OCI-LY3 (cell line): ENCODE measurements at regions not wholly inside any gene's neighbourhood (a gene's known extent, or its start where the extent isn't known, plus 50 kb on each side); places are given as distances from the start of the nearest gene placed in this dataset.

ENCODE experiments used
- CTCF ChIP-seq: fragments of 200-600, 300-600 bp; sonication (generic); IDR thresholded peaks from 2 replicates; pipeline ENCODE4 v1.5.1; 2014; ENCODE audit warnings: antibody characterized with exemption, low read length, low read depth
- EZH2phosphoT487 ChIP-seq: fragments of 200-600 bp; shearing (Covaris generic); IDR thresholded peaks from 2 replicates; pipeline ENCODE4 v1.6.1; 2018; ENCODE audit warnings: antibody characterized with exemption, mixed run types, low read depth

GRCh38 chr1:182175361-182175931 is 113.9 kb upstream of the ZNF648 start:
- TF ChIP-seq CTCF, result no peak
- TF ChIP-seq EZH2phosphoT487, result no peak
